ENCODE measurements at regions not wholly inside any gene's neighbourhood (a gene's known extent, or its start where the extent isn't known, plus 50 kb on each side); places are given as distances from the start of the nearest gene placed in this dataset.

GRCh38 chr5:40165106-40165788, 514.5 kb upstream of the PTGER4 start:
- TF ChIP-seq CTCF (IDR thresholded peaks at IDR 0.05; ENCODE audit: insufficient read depth, low read depth, low read length) = no peak
- no peak for DNase-seq (ENCODE audit: low read depth)
- no peak overlapping the region for H3K4me3 ChIP-seq (ENCODE audit: low read depth, low read length)

- H3K4me3 ChIP-seq (ENCODE audit: low read depth, low read length) = no peak overlapping the region
- no peak for TF ChIP-seq CTCF (IDR thresholded peaks at IDR 0.05; ENCODE audit: insufficient read depth, low read depth, low read length)
- DNase-seq (ENCODE audit: low read depth) = no peak
Observed at GRCh38 chr5:40160435-40160834, 519.3 kb upstream of the PTGER4 start.

- H3K4me3 ChIP-seq (ENCODE audit: low read depth, low read length) = no peak overlapping the region
- DNase-seq (ENCODE audit: low read depth) = no peak
- TF ChIP-seq CTCF (IDR thresholded peaks at IDR 0.05; ENCODE audit: insufficient read depth, low read depth, low read length) = no peak
Observed at GRCh38 chr5:40154194-40154593, 525.5 kb upstream of the PTGER4 start.

GRCh38 chr5:40150896-40151295, 528.8 kb upstream of the PTGER4 start:
- TF ChIP-seq CTCF (IDR thresholded peaks at IDR 0.05; ENCODE audit: insufficient read depth, low read depth, low read length) = no peak
- no peak for DNase-seq (ENCODE audit: low read depth)
- no peak overlapping the region for H3K4me3 ChIP-seq (ENCODE audit: low read depth, low read length)

- no peak for DNase-seq (ENCODE audit: low read depth)
- TF ChIP-seq CTCF (IDR thresholded peaks at IDR 0.05; ENCODE audit: insufficient read depth, low read depth, low read length) = no peak
- no peak overlapping the region for H3K4me3 ChIP-seq (ENCODE audit: low read depth, low read length)
Observed at GRCh38 chr5:40141896-40142295, 537.8 kb upstream of the PTGER4 start.

GRCh38 chr5:40141418-40141817, 538.3 kb upstream of the PTGER4 start:
- DNase-seq (ENCODE audit: low read depth) = no peak
- no peak for TF ChIP-seq CTCF (IDR thresholded peaks at IDR 0.05; ENCODE audit: insufficient read depth, low read depth, low read length)

GRCh38 chr5:40137223-40137622, 542.5 kb upstream of the PTGER4 start:
- no peak overlapping the region for H3K4me3 ChIP-seq (ENCODE audit: low read depth, low read length)
- no peak for DNase-seq (ENCODE audit: low read depth)
- no peak for TF ChIP-seq CTCF (IDR thresholded peaks at IDR 0.05; ENCODE audit: insufficient read depth, low read depth, low read length)

More at GRCh38 chr5:40141418-40141817, 538.3 kb upstream of the PTGER4 start:
- no peak overlapping the region for H3K4me3 ChIP-seq (ENCODE audit: low read depth, low read length)
